ENCODE measurements at regions not wholly inside any gene's neighbourhood (a gene's known extent, or its start where the extent isn't known, plus 50 kb on each side); places are given as distances from the start of the nearest gene placed in this dataset.

GRCh38 chr13:111634410-111634809 lies 314.0 kb downstream of the TEX29 start:
- H3K27ac ChIP-seq, result no peak overlapping the region
- peaks cover 0 to 4% (median 0%) of the 10 kb centered on the region in 7 donors for H3K27me3 ChIP-seq (replicated peaks in 1 of 7)
- TF ChIP-seq, protein P1, sequence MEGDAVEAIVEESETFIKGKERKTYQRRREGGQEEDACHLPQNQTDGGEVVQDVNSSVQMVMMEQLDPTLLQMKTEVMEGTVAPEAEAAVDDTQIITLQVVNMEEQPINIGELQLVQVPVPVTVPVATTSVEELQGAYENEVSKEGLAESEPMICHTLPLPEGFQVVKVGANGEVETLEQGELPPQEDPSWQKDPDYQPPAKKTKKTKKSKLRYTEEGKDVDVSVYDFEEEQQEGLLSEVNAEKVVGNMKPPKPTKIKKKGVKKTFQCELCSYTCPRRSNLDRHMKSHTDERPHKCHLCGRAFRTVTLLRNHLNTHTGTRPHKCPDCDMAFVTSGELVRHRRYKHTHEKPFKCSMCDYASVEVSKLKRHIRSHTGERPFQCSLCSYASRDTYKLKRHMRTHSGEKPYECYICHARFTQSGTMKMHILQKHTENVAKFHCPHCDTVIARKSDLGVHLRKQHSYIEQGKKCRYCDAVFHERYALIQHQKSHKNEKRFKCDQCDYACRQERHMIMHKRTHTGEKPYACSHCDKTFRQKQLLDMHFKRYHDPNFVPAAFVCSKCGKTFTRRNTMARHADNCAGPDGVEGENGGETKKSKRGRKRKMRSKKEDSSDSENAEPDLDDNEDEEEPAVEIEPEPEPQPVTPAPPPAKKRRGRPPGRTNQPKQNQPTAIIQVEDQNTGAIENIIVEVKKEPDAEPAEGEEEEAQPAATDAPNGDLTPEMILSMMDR (IDR thresholded peaks at IDR 0.05 in 8 of 11, conservative IDR thresholded peaks at IDR 0.05 in 3 of 11), result no peak
- TF ChIP-seq POLR2A (IDR thresholded peaks at IDR 0.05) (no peak), POLR2AphosphoS5 (IDR thresholded peaks at IDR 0.05) (no peak)
- DNase-seq, result no peak
- intact Hi-C loops (cut with DNase I; ENCODE audit: low total_unique reads), result no loop called here
- no peak overlapping the region for H3K4me3 ChIP-seq
- no peaks in the 10 kb centered on the region for H3K4me1 ChIP-seq
- H3K9me3 ChIP-seq, result peaks cover 0 to 6% (median 0%) of the 10 kb centered on the region in 8 donors
- H3K36me3 ChIP-seq, result no peaks in the 10 kb centered on the region
- 91 to 94% (median 91%) methylated on average over 8 of the region's 8 CpGs for whole genome bisulfite sequencing, 5 donors

DNA sequence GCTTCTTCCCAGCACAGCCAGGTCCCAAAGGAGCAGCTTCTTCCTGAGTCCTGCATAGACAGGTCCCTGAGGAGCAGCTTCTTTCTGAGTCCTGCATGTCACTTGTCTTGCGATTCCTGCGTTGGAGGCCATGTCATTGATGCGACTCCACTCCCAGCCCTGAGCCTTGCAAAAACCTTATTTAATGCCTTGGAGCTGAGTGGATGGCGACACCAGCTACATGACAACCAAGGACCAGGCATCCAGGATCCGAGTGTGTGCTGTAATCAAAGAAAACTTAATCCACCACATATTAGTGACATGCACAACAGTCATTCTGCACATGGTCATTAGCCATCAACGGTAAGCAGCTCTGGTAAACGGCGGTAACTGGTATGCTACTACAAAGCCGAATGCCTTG lies 315.8 kb downstream of the TEX29 start:
- TF ChIP-seq, protein P1 (IDR thresholded peaks at IDR 0.05 in 8 of 11, conservative IDR thresholded peaks at IDR 0.05 in 3 of 11), result no peak
- TF ChIP-seq POLR2A (IDR thresholded peaks at IDR 0.05) (no peak), POLR2AphosphoS5 (IDR thresholded peaks at IDR 0.05) (no peak)
- intact Hi-C loops (cut with DNase I; ENCODE audit: low total_unique reads), result no loop called here

GRCh38 chr13:111636804-111637203 lies 316.4 kb downstream of the TEX29 start:
- WGBS, 5 donors, result 82 to 91% (median 90%) methylated on average over 11 of the region's 11 CpGs
- Histone ChIP-seq H3K9me3 (no peaks in the 10 kb centered on the region), H3K27me3 (replicated peaks in 1 of 7) (peaks cover 0 to 4% (median 0%) of the 10 kb centered on the region in 7 donors), H3K4me1 (no peaks in the 10 kb centered on the region), H3K4me3 (no peak overlapping the region), H3K36me3 (no peaks in the 10 kb centered on the region), H3K27ac (no peak overlapping the region)
- intact Hi-C loops (cut with DNase I; ENCODE audit: low total_unique reads), result no loop called here
- TF ChIP-seq POLR2A (IDR thresholded peaks at IDR 0.05), result no peak
- no peak for TF ChIP-seq POLR2AphosphoS5 (IDR thresholded peaks at IDR 0.05)
- TF ChIP-seq, protein P1 (IDR thresholded peaks at IDR 0.05 in 8 of 11, conservative IDR thresholded peaks at IDR 0.05 in 3 of 11), result no peak
- DNase-seq, result no peak

More for the DNA sequence above, 315.8 kb downstream of the TEX29 start:
- H3K9me3 ChIP-seq, result peaks cover 0 to 4% (median 0%) of the 10 kb centered on the region in 8 donors
- WGBS, 5 donors, result 88 to 94% (median 91%) methylated on average over 9 of the region's 9 CpGs
- H3K36me3 ChIP-seq, result no peaks in the 10 kb centered on the region
- H3K4me3 ChIP-seq, result no peak overlapping the region
- H3K27me3 ChIP-seq (replicated peaks in 1 of 7), result peaks cover 0 to 4% (median 0%) of the 10 kb centered on the region in 7 donors
- no peaks in the 10 kb centered on the region for H3K4me1 ChIP-seq
- no peak overlapping the region for H3K27ac ChIP-seq
- no peak for DNase-seq

DNA sequence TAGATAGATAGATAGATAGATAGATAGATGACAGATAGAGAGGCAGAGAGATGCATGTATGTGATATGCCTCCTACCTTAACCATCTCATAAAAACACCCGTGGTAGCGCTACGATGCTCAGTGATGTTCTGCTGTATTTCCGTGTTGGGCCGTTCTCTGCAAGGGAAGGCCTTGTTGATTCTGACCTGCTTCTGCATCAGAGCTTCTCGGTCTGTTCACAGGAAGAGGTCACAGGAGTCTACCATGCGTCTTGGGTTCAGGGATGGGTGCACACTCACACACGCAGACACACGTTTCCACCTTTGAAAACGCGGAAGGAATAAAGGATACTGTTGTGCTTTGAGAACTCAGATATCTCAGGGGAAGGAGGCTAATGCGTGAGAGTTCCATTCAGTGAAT lies 316.9 kb downstream of the TEX29 start:
- no peak for DNase-seq
- TF ChIP-seq, protein P1 (IDR thresholded peaks at IDR 0.05 in 8 of 11, conservative IDR thresholded peaks at IDR 0.05 in 3 of 11), result no peak
- TF ChIP-seq POLR2AphosphoS5 (IDR thresholded peaks at IDR 0.05), result no peak
- TF ChIP-seq POLR2A (IDR thresholded peaks at IDR 0.05), result no peak
- H3K36me3 ChIP-seq, result no peaks in the 10 kb centered on the region
- no peak overlapping the region for H3K27ac ChIP-seq
- no peaks in the 10 kb centered on the region for H3K4me1 ChIP-seq
- intact Hi-C loops (cut with DNase I; ENCODE audit: low total_unique reads), result no loop called here
- H3K4me3 ChIP-seq, result no peak overlapping the region
- H3K27me3 ChIP-seq (replicated peaks in 1 of 7), result peaks cover 0 to 4% (median 0%) of the 10 kb centered on the region in 7 donors
- no peaks in the 10 kb centered on the region for H3K9me3 ChIP-seq
- WGBS, 5 donors, result 90 to 94% (median 93%) methylated on average over 12 of the region's 12 CpGs

Data from spleen (tissue), 11 donors.